ENCODE measurements at regions not wholly inside any gene's neighbourhood (a gene's known extent, or its start where the extent isn't known, plus 50 kb on each side); places are given as distances from the start of the nearest gene placed in this dataset.

DNA sequence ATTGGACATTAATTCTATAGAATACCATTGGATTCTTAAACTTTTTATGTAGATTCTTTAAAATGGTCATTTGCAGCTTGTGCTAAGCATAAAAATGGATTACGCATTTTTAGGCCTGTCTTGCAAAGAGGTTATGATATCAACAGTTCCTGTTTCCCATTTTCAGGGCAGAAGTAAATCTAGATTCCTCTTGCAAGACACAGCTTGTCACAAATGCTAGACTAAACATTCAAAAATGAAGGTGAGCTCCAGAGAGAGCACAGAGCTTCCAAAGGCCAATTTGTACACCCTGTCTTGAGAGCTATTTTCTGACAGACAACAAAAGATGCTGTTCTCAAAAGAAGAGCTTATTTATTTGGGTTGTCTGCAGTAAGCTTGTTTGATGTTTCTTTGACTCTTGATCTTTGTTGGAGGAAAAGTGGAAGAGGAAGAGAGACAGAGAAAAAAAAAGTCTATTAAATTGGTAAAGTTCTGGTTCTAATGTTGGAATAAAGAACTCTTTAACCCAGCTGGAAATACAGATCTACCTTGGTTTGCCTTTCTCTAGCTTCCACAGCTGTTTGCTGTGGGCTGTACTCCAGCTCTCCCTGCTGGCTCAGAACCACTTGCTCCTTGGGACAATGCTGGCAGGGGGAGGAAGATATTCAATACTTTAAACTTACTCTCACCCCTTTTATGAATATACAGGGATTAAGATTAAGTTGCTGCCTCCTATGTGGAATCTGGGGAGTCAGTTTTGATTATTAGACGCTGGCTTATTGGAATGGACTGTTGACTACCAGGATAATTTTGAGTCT lies 651.8 kb downstream of the CDH11 start:
- TF ChIP-seq, protein P1, sequence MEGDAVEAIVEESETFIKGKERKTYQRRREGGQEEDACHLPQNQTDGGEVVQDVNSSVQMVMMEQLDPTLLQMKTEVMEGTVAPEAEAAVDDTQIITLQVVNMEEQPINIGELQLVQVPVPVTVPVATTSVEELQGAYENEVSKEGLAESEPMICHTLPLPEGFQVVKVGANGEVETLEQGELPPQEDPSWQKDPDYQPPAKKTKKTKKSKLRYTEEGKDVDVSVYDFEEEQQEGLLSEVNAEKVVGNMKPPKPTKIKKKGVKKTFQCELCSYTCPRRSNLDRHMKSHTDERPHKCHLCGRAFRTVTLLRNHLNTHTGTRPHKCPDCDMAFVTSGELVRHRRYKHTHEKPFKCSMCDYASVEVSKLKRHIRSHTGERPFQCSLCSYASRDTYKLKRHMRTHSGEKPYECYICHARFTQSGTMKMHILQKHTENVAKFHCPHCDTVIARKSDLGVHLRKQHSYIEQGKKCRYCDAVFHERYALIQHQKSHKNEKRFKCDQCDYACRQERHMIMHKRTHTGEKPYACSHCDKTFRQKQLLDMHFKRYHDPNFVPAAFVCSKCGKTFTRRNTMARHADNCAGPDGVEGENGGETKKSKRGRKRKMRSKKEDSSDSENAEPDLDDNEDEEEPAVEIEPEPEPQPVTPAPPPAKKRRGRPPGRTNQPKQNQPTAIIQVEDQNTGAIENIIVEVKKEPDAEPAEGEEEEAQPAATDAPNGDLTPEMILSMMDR (IDR thresholded peaks at IDR 0.05; ENCODE audit: poor library complexity): peak; percentile 18
- TF ChIP-seq EZH2 (IDR thresholded peaks at IDR 0.05; ENCODE audit: borderline replicate concordance): no peak
